ENCODE measurements at regions not wholly inside any gene's neighbourhood (a gene's known extent, or its start where the extent isn't known, plus 50 kb on each side); places are given as distances from the start of the nearest gene placed in this dataset.

DNA sequence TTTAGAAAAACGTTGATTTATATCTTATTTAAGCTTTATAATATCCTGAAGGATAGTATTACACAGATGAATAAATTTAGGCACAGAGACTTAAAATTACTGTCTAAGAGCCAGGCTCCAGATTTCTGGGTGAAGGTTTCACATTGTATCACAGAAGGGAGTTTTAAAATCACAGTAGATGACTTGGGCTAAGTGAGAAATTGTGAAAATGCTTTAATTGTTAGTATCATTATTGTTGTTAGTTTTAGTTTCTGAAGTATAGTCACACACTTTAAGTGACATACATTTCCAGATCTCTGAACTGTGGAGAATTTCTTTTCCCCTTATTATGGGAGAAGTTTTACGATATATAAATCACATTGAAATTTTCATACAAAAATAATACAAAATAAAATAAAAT is 83.5 kb downstream of the NDUFS5 start:
- DNase-seq, result no peak

DNA sequence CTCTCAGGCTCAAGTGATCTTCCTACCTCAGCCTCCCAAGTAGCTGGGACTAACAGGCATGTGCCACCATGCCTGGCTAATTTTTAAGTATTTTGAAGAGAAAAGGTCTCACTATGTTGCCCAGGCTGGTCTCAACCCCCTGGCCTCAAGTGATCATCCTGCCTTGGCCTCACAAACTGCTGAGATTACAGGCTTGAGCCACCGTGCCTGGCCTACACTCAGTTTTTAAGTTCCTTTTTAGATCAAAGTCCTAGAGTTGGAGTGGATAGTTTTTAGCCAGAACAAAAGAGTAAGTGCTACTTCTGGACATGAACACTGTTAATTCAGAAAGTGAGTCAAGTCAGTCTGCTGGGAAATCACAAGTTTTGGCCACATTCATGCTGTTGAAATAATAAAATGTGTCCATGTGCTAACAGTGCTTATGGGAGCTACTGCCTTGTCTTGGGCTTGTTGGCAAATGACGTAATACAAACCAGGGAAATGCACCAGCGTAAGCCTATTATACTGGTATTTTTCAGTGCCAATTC is 84.2 kb downstream of the NDUFS5 start:
- peak; percentile 12 for DNase-seq

DNA sequence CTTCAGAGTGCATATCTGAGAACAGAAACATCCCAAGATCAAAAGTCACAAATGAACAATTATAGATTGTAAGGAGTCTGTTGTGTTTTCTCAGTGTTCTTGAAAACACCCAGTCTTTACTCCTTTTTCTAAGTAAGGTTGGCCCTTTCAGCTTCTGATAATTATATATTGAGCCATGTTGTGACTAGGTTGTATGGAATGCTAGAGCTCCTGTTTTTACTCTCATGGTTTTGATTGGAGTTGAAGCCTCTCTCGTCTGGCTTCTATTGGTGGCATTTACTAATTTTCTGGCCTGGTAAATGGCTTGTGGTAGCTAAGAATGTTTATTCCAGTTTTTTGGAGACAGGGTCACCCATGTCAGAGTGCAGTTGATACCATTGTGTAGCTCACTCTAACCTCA is 84.7 kb downstream of the NDUFS5 start:
- DNase-seq, result no peak

DNA sequence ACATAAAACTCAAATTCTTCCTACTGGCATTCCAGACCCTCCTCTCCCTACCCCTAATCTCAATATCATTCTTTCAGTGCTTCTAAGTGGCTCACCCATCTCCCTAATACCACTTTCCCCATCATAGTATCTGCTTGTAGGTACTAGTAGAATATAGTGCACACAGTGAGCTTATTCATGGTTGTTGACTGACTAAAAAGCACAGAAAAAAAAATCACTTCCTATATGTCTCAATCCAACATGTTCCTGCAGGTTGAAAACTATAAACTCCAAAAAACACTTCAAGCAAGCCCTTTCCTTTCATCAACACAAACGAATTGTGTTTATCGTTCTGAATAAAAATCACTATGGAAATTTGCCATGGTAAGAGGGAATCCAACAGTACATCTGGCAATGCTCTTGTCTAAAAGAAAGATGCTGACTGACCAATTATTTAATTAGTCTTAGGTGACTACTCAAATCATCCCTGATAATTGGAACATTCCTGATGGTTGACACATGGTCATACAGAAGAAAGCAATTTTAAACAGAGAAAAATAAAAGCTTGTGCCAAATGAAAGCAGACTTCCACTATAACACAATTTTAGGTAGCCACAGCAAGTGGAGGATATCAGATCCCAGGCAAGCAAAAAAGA is 87.1 kb downstream of the NDUFS5 start:
- no peak for DNase-seq

DNA sequence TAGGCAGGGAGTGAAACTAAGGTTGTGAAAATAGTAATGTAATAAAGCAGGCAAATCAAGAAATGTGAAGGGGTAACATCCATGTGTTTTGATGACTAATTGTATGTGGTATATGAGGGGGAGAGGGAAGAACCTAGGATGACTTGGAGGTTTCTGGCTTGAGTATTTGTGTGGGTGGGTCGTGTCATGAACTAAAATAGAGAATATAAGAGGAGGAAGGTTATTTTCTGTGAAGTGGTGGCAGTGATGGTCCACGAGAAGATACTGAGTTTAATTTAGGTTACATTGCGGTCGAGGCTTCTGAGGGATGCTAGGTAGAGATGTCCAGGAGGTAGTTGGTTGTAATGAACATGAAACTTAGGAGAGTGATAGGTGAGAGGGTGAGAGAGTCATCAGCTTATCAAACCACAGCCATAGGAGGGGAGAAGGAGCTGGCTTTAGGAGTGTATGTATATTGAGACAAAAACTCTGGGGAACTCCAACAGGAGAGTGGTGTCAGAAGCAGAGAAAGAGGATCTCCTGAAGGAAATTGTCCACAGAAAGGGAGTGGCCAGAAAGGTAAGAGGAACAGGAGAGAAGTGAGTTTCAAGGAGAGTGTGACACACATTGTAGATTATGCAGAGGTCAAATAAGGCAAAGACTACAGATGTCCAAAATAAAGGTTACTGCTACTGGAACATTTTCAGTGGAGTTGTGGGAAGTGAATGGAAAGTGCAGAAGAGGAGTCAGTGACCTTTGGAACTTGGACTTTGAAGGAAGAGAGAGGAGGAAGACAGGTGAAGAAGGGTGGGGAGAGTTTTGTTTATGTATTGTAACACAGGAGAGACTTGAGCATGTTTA is 89.0 kb upstream of the MACF1 start:
- DNase-seq, result no peak

DNA sequence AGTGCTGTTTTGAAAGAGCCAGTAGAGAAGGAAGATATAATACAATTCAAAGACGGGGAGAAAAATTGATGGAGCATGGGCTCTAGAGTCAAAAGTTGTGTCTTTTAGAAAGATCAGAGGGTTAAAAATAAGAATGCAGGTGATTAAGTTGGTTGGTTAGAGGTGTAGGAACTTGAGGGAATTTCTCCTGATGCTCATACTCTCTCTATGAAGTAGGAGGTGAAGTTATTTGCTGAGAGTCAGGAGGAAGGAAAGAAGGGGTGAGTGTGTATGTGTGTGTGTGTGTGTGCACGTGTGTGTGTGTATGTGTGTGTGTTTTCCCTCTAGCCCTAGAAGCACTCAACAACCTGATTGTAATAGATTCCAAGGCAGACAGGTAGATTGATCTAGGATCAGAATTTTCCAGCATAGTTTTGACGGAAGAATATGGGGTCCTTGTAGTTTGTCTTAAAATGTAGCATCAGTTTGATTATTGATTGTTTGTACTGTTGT is 88.3 kb upstream of the MACF1 start:
- DNase-seq, result no peak

DNA sequence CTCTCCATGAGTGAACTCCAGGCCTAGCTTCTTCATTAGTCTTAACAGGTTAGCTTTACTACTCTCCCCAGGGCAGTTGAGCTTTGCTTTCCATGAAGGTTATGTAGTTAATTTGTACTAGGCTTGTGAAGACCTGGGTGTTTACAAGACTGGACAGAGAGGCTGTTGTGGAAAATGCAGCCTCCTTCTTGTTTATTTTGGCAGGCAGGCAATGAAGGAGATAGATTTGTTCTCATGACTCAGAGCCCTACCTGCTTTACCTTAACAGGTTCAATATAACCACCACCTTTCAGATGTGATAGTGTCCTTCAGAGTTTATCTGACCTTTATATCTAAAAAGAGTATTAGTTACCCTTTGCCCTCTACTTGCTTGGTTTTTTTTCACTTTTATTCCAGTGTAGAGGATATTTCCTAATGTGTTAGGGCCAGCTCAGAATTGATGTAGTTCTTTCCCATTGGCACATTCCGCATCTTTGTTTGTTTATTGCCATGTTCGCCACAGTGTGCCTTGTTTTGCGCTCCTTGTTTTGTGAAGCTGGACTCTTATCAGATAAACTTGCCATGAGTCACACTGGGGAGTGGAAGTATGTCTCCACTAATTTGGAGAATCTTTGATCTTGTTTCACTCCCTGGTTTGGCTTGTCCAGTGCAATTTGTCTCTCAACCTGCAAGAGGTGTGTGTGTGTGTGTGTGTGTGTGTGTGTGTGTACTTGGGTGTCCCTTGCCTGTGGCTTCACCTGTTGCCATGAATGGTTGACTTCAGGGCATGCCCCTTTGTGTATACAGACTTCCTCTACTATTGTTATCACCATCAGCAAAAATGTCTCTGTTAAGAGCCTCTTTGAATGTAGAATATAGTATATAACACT is 87.4 kb upstream of the MACF1 start:
- DNase-seq, result no peak

DNA sequence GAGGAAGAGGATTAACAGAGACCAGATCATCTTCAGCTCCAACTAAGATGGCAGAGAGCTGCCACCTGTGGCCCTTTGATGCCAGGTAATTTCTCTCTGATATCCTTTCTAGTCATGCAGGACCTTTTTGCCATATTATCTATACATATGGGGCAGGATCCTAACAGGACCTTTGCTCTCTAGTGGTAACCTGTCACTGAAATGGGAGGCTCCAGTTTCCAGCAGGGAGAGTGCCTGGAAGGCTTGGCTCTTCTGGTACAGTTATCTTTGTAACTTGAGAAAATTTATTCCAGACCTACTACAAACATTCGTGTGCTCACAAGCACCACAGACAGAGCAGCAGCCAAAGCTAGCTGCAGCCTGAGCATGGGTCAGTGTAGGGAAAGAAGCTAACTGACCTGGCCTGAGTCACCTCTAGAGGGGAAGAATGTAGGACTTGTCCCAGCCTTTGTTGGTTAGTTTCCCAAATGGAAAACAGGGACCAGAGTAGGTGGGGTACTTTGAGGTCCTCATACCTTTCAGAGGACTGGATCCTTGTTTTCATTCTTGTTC is 86.5 kb upstream of the MACF1 start:
- no peak for DNase-seq

DNA sequence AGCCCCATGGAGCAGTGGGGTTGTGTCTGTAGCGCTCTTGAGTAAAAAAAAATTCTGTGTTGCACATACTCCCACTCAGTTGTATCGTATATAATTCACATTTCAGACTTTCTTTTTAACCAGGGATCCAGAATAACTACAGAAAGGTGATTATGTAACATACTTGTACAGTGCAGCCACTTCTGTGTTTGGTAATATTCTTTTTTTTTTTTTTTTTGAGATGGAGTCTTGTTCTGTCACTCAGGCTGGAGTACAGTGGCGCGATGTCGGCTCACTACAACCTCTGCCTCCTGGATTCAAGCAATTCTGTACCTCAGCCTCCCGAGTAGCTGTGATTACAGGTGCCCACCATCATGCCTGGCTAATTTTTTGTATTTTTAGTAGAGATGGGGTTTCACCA is 82.4 kb upstream of the MACF1 start:
- DNase-seq, result no peak

DNA sequence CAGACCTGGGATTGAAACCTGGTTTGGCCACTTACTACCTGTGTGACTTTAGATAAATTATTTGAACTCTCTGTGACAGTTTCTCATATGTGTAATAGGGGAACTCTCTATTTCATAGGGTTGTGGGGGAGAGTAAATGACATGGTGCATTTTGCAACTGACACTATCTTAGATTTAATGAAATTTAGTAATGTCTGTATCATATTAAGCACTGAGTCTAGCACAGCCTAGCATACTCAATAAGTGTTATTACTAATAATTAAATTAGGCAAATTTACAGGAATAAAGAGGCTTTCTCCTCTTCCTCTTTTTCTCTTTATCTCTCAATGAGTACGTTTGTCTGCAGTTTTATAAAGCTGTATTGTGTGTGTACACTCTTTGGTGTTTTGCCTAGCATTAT is 80.2 kb upstream of the MACF1 start:
- no peak for DNase-seq

DNA sequence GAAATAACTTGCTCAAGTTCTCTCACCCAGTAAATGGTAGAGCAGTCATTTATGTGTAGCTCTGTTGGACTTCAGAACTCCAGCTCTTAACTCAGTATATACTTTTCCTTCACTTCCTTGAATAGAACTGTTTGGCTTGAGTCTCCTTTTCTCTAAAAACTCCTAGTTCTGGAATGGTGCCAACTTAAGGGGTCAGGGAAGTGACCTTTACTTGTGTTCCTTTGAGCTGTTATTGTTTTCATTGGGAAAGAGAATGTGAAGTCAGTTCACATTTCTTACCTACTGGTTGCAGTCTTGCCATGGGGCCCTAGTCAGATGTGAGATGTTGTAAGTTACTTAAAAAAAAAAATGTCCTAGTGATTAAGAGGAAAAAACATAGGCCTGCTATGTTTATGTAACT is 77.0 kb upstream of the MACF1 start:
- DNase-seq, result peak; percentile 16

DNA sequence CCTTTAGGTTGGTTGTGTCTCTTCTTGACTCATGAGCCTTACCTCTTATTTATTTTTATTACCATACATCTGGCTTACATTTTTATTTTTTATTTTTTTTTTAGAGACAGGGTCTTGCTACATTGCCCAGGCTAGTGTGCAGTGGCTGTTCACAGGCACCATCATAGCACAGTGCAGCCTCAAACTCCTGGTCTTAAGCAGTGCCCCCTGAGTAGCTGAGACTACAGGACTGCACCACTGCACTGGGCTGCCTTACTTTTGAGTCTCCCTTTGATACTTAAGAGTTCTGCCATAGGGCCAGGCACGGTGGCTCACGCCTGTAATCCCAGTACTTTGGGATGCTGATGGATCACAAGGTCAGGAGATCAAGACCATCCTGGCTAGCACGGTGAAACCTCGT is 76.4 kb upstream of the MACF1 start:
- no peak for DNase-seq

DNA sequence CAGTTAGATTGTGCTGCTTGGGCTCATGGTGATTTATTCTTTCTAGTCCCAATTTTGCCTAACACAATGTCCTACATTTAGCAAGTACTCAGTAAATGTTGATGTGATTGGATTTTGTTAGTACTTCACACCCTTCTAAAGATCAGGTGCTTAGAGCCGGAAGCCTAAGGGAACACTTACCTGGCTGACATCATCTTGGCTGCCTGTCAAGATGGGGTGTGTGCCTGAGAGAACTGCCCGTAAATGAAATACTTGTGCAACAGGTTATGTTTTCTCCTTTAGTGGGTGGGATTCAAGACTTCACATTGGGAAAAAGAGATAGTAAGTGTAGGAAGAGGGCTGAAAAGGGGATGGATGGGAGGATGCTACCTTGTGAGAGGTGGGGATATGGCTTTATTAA is 75.5 kb upstream of the MACF1 start:
- no peak for DNase-seq

DNA sequence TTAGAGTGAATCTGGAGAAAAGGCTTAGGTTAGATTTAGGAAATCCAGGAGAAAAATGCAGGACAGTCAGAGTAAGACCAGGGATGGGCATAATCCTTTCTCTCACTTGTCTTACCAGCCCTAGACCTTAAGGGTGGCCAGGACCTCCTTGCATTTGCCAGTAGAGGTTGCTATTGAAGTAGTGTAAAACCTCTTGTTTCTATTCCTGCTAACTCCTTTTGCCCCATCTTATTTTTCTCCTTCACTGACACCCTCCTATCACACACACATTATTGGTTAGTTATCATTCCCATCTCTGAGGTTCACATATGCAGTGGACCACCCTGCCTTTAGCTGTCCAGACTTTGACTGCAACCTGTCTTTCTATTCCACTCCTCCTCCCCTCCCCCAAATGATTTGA is 75.0 kb upstream of the MACF1 start:
- no peak for DNase-seq

DNA sequence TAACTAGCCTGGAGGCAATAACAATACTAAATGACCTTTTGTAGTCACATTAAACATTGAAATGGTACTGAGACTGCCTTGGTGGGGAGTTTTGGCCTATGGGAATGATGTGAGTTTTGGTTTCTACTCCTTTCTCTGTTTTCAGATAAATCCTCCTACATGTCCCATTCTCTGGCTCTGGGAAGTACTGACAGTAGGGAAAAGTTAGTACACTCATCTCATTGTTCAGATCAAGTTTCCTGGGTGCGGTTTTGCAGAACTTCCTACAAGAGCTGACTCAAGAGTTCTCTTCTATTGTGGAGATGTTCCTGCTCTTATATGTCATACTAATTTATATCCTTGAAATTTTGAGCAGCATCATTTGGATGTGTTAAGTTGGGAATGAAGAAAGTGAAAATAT is 74.2 kb upstream of the MACF1 start:
- DNase-seq, result no peak

DNA sequence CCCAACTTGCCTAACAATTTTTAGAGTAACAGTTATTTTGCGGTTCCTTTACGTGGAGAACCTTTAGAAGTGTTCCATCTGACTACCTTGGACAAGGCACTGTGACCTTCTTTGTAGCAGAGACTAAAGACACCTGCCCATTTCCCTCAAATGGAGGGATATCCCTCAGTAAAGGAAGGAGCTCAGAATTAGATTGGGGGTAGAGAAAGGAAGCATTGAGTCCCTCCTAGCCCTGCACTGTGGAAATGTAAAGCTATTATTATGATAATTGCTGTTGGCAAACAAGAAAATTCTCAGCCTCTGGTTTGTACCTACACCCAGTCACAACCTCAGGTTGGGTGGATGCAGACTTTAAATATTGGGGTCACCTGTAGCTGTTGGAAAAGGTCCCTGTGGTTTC is 72.6 kb upstream of the MACF1 start:
- DNase-seq, result no peak

DNA sequence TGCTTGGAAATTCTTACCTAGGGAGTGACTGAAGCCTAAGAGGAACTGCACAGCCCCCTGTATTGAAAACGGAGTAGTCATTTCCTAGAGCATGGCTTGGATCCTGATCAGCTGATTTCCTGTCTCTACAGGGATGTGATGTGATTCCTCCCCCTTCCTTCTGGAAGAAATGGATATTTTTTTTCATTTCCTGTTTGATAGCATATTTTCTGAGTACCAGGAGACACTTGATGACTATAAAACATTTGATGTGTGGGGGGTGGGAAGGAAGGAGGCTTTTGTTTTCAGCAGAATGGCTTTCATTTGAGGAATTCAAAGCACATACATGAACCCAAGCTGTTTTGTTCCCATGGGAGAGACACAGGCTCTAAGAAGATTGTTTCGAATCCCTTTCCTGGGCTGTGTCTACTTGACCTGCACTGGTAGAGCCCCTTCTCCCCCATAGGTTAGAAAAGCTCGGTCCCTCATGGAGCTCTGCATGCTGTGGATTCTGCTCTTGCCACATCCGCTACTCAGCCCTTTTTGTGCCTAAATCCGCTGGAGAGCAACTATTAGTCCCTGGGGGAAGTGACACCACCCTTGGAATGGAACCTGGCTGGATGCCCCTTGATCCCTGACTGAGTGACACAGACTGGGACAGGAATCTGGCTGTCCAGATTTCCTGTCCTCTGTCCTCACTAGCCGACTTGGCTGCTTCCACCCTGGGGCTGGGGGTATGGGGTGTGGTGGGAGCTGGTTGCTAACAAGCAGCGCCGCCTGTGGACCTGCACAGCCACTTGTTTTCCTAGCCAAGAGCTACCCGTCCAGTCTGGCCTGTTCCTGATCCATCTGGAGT is 71.8 kb upstream of the MACF1 start:
- peak; percentile 38 for DNase-seq

DNA sequence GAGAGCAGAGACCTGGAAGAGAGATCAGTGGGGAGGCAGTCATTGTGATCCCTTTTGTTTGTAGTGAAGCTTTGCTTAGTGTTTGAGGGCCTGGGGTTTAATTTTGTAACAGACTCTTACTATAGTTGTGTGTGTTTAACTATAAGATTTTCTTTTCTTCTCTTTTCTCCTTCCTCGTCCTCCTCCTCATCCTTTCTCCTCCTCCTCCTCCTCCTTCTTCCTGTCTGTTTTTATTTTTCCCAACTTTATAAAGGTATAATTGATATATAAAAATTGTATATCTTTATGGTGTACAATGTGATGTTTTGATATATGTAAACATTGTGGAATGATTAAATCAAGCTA is 71.2 kb upstream of the MACF1 start:
- DNase-seq, result no peak

DNA sequence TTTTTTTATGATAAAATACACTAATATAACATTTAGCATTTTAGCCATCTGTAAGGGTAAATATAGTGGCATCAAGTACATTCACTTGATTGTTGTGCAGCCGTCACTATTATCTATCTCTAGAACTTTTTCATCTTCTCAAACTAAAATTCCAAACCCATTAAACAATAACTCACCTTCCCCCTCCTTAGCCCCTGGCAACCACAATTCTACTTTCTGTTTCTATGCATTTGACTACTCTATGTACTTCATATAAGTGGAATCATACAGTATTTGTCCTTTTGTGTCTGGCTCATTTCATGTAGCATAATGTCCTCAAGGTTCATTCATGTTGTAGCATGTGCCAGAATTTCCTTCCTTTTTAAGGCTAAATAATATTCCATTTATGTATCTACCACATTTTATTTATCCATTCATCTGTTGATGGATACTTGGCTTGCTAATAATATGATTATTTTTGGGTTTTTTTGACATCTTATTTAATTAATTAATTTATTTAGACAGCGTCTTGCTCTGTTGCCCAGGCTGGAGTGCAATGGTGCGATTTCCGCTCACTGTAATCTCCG is 69.6 kb upstream of the MACF1 start:
- no peak for DNase-seq

DNA sequence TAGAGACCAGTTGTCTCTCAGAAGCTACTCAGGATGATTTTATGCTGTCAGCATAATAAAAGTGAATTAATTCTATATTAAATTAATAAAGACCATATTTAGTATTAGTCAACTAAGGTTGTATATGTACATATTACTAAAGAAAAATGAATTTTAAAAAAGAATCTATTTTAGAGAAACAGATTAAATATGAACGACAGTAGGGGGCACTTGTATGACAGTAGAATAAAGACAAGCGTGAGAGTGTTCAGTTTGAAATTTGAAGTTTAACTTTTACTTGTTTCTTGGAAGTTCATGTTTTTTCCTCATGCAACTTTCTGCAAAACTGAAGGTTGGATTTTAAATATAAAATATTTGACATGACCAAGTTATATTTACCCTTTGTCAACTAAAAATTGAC is 67.9 kb upstream of the MACF1 start:
- no peak for DNase-seq

DNA sequence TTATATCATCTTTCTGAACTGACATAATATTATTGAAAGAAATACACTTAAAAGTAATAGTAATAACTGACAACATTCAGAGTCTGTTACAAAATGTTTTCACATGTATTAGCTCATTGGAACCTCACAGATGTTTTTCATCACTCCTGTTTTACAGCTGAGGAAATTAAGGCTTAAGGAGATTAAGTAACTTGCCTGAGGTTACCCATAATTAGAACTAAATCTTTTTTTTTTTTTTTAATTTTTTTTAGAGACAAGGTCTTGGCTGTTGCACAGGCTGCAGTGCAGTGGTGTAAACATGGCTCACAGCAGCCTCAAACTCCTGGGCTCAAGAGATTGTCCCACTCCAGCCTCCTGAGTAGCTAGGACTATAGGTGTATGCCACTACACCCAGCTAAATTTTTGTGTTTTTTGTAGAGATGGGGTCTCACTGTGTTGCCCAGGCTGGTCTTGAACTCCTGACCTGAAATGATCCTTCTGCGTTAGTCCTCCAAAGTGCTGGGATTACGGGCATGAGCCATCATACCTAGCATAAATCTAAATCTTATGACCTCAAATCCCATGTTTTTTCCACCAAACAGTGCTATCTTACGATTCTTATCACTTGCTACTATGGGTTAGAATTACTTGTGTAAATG is 64.7 kb upstream of the MACF1 start:
- DNase-seq, result no peak
